ENCODE measurements at regions not wholly inside any gene's neighbourhood (a gene's known extent, or its start where the extent isn't known, plus 50 kb on each side); places are given as distances from the start of the nearest gene placed in this dataset.

GRCh38 chr3:107958146-107958545 lies 132.7 kb downstream of the CD47 start:
- TF ChIP-seq CTCF (conservative IDR thresholded peaks at IDR 0.05; ENCODE audit: low read depth, low read length) (no peak), EZH2 (IDR thresholded peaks at IDR 0.05; ENCODE audit: low read length, unreplicated experiment) (no peak), EZH2phosphoT487 (IDR thresholded peaks at IDR 0.05; ENCODE audit: borderline replicate concordance, low read length) (no peak)

All from PC-3 (cell line).